GM13977 (cell line): ENCODE measurements at regions not wholly inside any gene's neighbourhood (a gene's known extent, or its start where the extent isn't known, plus 50 kb on each side); places are given as distances from the start of the nearest gene placed in this dataset.
"Not testable (repeated sequence)": the region's sequence is repeated elsewhere in the genome, so short reads cannot be mapped to it uniquely, and the experiment has no call there.

Source experiments
- DNase-seq: peaks from one replicate; pipeline ENCODE4 v3.0.0; 2012; ENCODE audit warnings: low spot score
- CTCF ChIP-seq: IDR thresholded peaks from 2 replicates; pipeline ENCODE4 v1.5.1; 2012; ENCODE audit warnings: mild to moderate bottlenecking, control low read depth; ENCODE audit not compliant: insufficient read depth; ENCODE audit errors: extremely low read depth, missing control alignments
- in situ Hi-C: fragments of 300-500 bp; cut with MboI; formaldehyde crosslinking; loops from one replicate; pipeline ENCODE4 v1.12.0; 2022; ENCODE audit warnings: low sequenced_read_pairs, low pct_unique_long_range_greater_than_20kb, mixed read lengths, inconsistent platforms; ENCODE audit not compliant: unreplicated experiment

GRCh38 chr20:47428851-47429336 is 72.4 kb upstream of the ZMYND8 start:
- no peak for DNase-seq
- TF ChIP-seq CTCF: no peak
- in situ Hi-C loops: no loop called here

- no peak for DNase-seq
- in situ Hi-C loops: no loop called here
- TF ChIP-seq CTCF: no peak
These were observed 72.3 kb upstream of the NCOA3 start for GRCh38 chr20:47429409-47429808.

GRCh38 chr20:47430862-47431588 is 70.7 kb upstream of the NCOA3 start:
- TF ChIP-seq CTCF: no peak
- DNase-seq: no peak
- in situ Hi-C loops: no loop called here

- in situ Hi-C loops: no loop called here
- no peak for TF ChIP-seq CTCF
These were observed 68.9 kb upstream of the NCOA3 start for GRCh38 chr20:47432834-47433210.

GRCh38 chr20:47434128-47434779 is 67.4 kb upstream of the NCOA3 start:
- DNase-seq, in situ Hi-C loops: not testable (repeated sequence)

More at GRCh38 chr20:47432834-47433210, 68.9 kb upstream of the NCOA3 start:
- no peak for DNase-seq

- in situ Hi-C loops: no loop called here
- TF ChIP-seq CTCF: no peak
- peak; percentile 61 for DNase-seq
These were observed 63.0 kb upstream of the NCOA3 start for GRCh38 chr20:47438464-47439381.
